ENCODE measurements at regions not wholly inside any gene's neighbourhood (a gene's known extent, or its start where the extent isn't known, plus 50 kb on each side); places are given as distances from the start of the nearest gene placed in this dataset.

DNA sequence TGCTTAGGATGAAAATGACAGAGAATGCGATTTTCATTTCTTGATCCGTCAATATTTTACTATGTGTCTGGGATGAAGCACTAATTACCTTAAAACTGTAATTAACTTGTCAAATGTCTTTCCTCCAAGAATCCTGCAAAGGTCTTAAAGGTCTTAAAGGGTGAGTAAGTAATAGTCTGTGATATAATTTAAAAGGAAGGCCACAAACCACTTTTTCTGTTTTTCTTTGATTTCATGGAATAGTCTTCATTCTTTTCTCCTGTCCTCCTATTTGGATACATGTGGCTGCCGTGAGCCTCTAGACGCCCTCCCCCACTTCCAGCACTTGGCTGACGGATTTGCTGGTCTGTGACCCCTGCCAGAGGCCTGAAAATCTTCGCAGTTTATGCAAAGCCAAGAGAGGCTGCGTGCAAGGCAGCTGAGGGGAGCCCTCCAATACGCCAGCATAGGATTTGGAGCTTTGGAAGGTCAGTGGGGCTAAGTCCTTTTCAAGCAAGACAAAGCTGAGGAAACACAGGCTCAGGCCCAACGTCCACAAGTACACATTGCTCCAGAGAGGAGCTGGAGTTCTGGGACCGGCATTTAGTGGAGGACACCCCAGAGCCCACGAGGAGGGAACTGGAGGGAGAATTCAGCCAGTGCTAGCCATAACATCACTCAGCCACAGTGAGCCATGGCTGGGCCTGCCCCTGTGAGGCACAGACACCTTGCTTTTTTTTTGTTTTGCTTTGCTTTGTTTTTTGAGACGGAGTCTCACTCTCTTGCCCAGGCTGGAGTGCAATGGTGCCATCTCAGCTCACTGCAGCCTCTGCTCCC is 382.6 kb downstream of the SMOC2 start:
- H3K4me2 ChIP-seq (ENCODE audit: low read length, poor library complexity, severe bottlenecking), result no peak overlapping the region
- H3K9ac ChIP-seq (ENCODE audit: low read length), result no peak overlapping the region
- WGBS, result 24% methylated on average over 10 of the region's 12 CpGs
- no peak overlapping the region for H2BK120ac ChIP-seq (ENCODE audit: low read depth, low read length)
- no peak overlapping the region for H3K14ac ChIP-seq (ENCODE audit: low read length in 2 of 2)
- DNase-seq, result peak; percentile 46
- H3K4ac ChIP-seq (ENCODE audit: low read depth in 1 of 2, low read length in 2 of 2), result no peak overlapping the region
- no peak overlapping the region for H2BK12ac ChIP-seq (ENCODE audit: low read length in 2 of 2)
- H2BK5ac ChIP-seq (ENCODE audit: low read depth, low read length, poor library complexity, severe bottlenecking), result no peak overlapping the region
- no peak overlapping the region for H4K8ac ChIP-seq (ENCODE audit: low read length)
- no peaks in the 10 kb centered on the region for H3K9me3 ChIP-seq (ENCODE audit: control insufficient read depth, low read length)
- H2AK5ac ChIP-seq (ENCODE audit: low read length, severe bottlenecking), result peak overlapping the region; percentile 26
- H3K4me3 ChIP-seq (ENCODE audit: insufficient read depth in 1 of 2, low read depth in 1 of 2, low read length in 2 of 2), result no peak overlapping the region
- H3K36me3 ChIP-seq (ENCODE audit: control insufficient read depth in 1 of 2, insufficient read depth in 2 of 2, low read depth in 1 of 2, low read length in 2 of 2), result no peaks in the 10 kb centered on the region
- H4K91ac ChIP-seq (ENCODE audit: low read length), result no peak overlapping the region
- no peak overlapping the region for H3K18ac ChIP-seq (ENCODE audit: low read depth in 1 of 2, low read length in 2 of 2)
- H3K23ac ChIP-seq (ENCODE audit: low read length in 2 of 2), result no peak overlapping the region
- H3K27me3 ChIP-seq (ENCODE audit: control insufficient read depth in 1 of 2, insufficient read depth in 1 of 2, low read length in 2 of 2), result peaks cover 0 to 12% of the 10 kb centered on the region in 2 experiments
- H2AFZ ChIP-seq (ENCODE audit: low read depth, low read length), result no peak overlapping the region
- peak overlapping the region; percentile 6 for H3K27ac ChIP-seq (ENCODE audit: low read length, poor library complexity, severe bottlenecking)
- no peak overlapping the region for H2BK15ac ChIP-seq (ENCODE audit: low read depth, poor library complexity, severe bottlenecking)
- H3K4me1 ChIP-seq (ENCODE audit: control insufficient read depth, insufficient read depth, low read depth, low read length), result peaks cover 7% of the 10 kb centered on the region
- no peaks in the 10 kb centered on the region for H3K79me1 ChIP-seq (replicated peaks; ENCODE audit: low read length, poor library complexity, severe bottlenecking)

DNA sequence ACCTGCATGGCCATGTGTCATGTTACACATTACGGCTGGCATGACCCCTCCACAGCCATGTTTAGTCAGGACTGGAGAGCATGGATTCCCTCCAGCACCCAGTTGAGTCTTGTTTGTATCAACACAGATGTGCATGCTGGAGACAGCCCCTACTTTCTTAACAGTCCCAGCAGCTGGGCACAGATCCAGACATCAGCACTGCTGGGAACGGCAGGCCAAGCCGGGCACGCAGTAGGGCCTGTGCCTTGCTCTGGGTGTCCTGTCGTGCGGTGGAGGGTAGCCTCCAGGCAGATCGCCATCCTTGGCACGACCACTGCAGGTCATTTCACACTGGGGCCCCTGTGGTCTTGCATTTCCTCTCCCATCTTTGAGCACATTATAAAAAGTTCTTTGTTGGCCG is 381.4 kb downstream of the SMOC2 start:
- Histone ChIP-seq H3K9ac (ENCODE audit: low read length) (no peak overlapping the region), H2BK15ac (ENCODE audit: low read depth, poor library complexity, severe bottlenecking) (no peak overlapping the region), H4K8ac (ENCODE audit: low read length) (no peak overlapping the region), H4K91ac (ENCODE audit: low read length) (peak overlapping the region; percentile 2), H3K4me3 (ENCODE audit: insufficient read depth in 1 of 2, low read depth in 1 of 2, low read length in 2 of 2) (no peak overlapping the region), H3K4me2 (ENCODE audit: low read length, poor library complexity, severe bottlenecking) (no peak overlapping the region), H3K79me1 (replicated peaks; ENCODE audit: low read length, poor library complexity, severe bottlenecking) (no peaks in the 10 kb centered on the region), H3K27ac (ENCODE audit: low read length, poor library complexity, severe bottlenecking) (no peak overlapping the region), H2BK12ac (ENCODE audit: low read length in 2 of 2) (no peak overlapping the region), H2AFZ (ENCODE audit: low read depth, low read length) (no peak overlapping the region), H3K23ac (ENCODE audit: low read length in 2 of 2) (no peak overlapping the region), H3K36me3 (ENCODE audit: control insufficient read depth in 1 of 2, insufficient read depth in 2 of 2, low read depth in 1 of 2, low read length in 2 of 2) (no peaks in the 10 kb centered on the region), H2BK5ac (ENCODE audit: low read depth, low read length, poor library complexity, severe bottlenecking) (no peak overlapping the region), H2AK5ac (ENCODE audit: low read length, severe bottlenecking) (no peak overlapping the region), H3K27me3 (ENCODE audit: control insufficient read depth in 1 of 2, insufficient read depth in 1 of 2, low read length in 2 of 2) (peaks cover 0 to 5% of the 10 kb centered on the region in 2 experiments), H3K4me1 (ENCODE audit: control insufficient read depth, insufficient read depth, low read depth, low read length) (peaks cover 5% of the 10 kb centered on the region), H3K4ac (ENCODE audit: low read depth in 1 of 2, low read length in 2 of 2) (no peak overlapping the region), H3K18ac (ENCODE audit: low read depth in 1 of 2, low read length in 2 of 2) (no peak overlapping the region), H3K9me3 (ENCODE audit: control insufficient read depth, low read length) (peaks cover 10% of the 10 kb centered on the region), H2BK120ac (ENCODE audit: low read depth, low read length) (no peak overlapping the region), H3K14ac (ENCODE audit: low read length in 2 of 2) (no peak overlapping the region)
- 84% methylated on average over 9 of the region's 9 CpGs for WGBS
- DNase-seq, result no peak

DNA sequence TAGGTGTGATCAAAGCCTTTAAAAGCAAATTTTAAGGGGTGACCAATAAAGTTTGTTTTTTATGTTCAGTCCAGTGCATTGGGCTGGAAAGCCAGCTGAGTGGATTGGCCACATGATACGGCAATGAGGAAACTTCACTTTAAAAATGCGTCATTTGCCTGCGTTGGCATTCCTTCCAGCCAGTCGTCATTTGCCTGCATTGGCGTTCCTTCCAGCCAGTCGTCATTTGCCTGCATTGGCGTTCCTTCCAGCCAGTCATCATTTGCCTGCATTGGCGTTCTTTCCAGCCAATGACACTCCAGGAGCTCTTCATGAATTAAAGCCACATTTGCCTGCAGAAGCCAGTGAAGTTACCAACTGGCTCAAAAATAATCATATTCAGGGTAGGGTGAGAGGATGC is 378.6 kb downstream of the SMOC2 start:
- Histone ChIP-seq H3K79me1 (replicated peaks; ENCODE audit: low read length, poor library complexity, severe bottlenecking) (no peaks in the 10 kb centered on the region), H3K4ac (ENCODE audit: low read depth in 1 of 2, low read length in 2 of 2) (no peak overlapping the region), H3K4me1 (ENCODE audit: control insufficient read depth, insufficient read depth, low read depth, low read length) (peaks cover 5% of the 10 kb centered on the region), H3K36me3 (ENCODE audit: control insufficient read depth in 1 of 2, insufficient read depth in 2 of 2, low read depth in 1 of 2, low read length in 2 of 2) (no peaks in the 10 kb centered on the region), H2BK5ac (ENCODE audit: low read depth, low read length, poor library complexity, severe bottlenecking) (no peak overlapping the region), H2BK12ac (ENCODE audit: low read length in 2 of 2) (no peak overlapping the region), H3K18ac (ENCODE audit: low read depth in 1 of 2, low read length in 2 of 2) (no peak overlapping the region), H2BK15ac (ENCODE audit: low read depth, poor library complexity, severe bottlenecking) (no peak overlapping the region), H3K14ac (ENCODE audit: low read length in 2 of 2) (no peak overlapping the region), H3K4me2 (ENCODE audit: low read length, poor library complexity, severe bottlenecking) (no peak overlapping the region), H3K4me3 (ENCODE audit: insufficient read depth in 1 of 2, low read depth in 1 of 2, low read length in 2 of 2) (no peak overlapping the region), H4K91ac (ENCODE audit: low read length) (no peak overlapping the region), H2AK5ac (ENCODE audit: low read length, severe bottlenecking) (no peak overlapping the region), H3K27me3 (ENCODE audit: control insufficient read depth in 1 of 2, insufficient read depth in 1 of 2, low read length in 2 of 2) (no peaks in the 10 kb centered on the region), H3K9ac (ENCODE audit: low read length) (no peak overlapping the region), H3K9me3 (ENCODE audit: control insufficient read depth, low read length) (peaks cover 14% of the 10 kb centered on the region), H2BK120ac (ENCODE audit: low read depth, low read length) (no peak overlapping the region), H4K8ac (ENCODE audit: low read length) (no peak overlapping the region), H3K23ac (ENCODE audit: low read length in 2 of 2) (no peak overlapping the region), H3K27ac (ENCODE audit: low read length, poor library complexity, severe bottlenecking) (no peak overlapping the region), H2AFZ (ENCODE audit: low read depth, low read length) (no peak overlapping the region)
- DNase-seq, result no peak
- 91% methylated on average over 8 of the region's 8 CpGs for WGBS

DNA sequence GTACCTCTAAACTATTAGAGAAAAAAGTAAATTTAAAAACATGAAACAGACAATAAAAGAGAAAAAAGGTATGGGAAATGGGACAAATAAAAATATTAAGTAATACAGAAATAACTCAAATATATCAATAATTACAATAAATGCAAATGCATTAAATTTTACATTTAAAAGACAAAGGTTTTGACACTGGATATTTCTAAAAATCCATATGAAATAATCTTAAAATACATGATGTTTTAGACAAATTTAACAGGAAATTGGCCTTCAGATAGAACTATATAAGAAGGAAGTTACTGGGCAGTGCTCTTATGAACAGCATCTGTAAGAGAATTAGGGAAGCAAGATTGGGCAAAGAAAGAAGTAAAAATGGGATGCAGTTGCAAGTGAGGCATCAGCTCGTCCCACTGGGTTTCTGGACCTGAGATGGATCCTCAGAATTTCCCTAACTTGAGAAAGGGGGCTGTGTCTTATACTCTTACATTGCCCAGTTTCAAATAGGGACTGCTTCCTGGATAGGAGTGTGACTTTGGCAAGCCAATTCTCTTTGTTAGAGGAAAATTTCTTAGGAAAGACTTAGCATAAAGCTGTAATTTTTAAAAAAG is 376.7 kb downstream of the SMOC2 start:
- Histone ChIP-seq H3K4me2 (ENCODE audit: low read length, poor library complexity, severe bottlenecking) (no peak overlapping the region), H3K18ac (ENCODE audit: low read depth in 1 of 2, low read length in 2 of 2) (no peak overlapping the region), H3K4ac (ENCODE audit: low read depth in 1 of 2, low read length in 2 of 2) (no peak overlapping the region), H2BK120ac (ENCODE audit: low read depth, low read length) (no peak overlapping the region), H3K14ac (ENCODE audit: low read length in 2 of 2) (no peak overlapping the region), H3K27ac (ENCODE audit: low read length, poor library complexity, severe bottlenecking) (no peak overlapping the region), H3K9me3 (ENCODE audit: control insufficient read depth, low read length) (peaks cover 14% of the 10 kb centered on the region), H3K27me3 (ENCODE audit: control insufficient read depth in 1 of 2, insufficient read depth in 1 of 2, low read length in 2 of 2) (no peaks in the 10 kb centered on the region), H3K36me3 (ENCODE audit: control insufficient read depth in 1 of 2, insufficient read depth in 2 of 2, low read depth in 1 of 2, low read length in 2 of 2) (no peaks in the 10 kb centered on the region), H3K9ac (ENCODE audit: low read length) (no peak overlapping the region), H3K23ac (ENCODE audit: low read length in 2 of 2) (no peak overlapping the region), H2BK5ac (ENCODE audit: low read depth, low read length, poor library complexity, severe bottlenecking) (no peak overlapping the region), H4K8ac (ENCODE audit: low read length) (no peak overlapping the region), H2AFZ (ENCODE audit: low read depth, low read length) (no peak overlapping the region), H3K4me1 (ENCODE audit: control insufficient read depth, insufficient read depth, low read depth, low read length) (no peaks in the 10 kb centered on the region), H2AK5ac (ENCODE audit: low read length, severe bottlenecking) (no peak overlapping the region), H4K91ac (ENCODE audit: low read length) (no peak overlapping the region), H3K79me1 (replicated peaks; ENCODE audit: low read length, poor library complexity, severe bottlenecking) (no peaks in the 10 kb centered on the region), H3K4me3 (ENCODE audit: insufficient read depth in 1 of 2, low read depth in 1 of 2, low read length in 2 of 2) (no peak overlapping the region), H2BK12ac (ENCODE audit: low read length in 2 of 2) (no peak overlapping the region), H2BK15ac (ENCODE audit: low read depth, poor library complexity, severe bottlenecking) (no peak overlapping the region)
- 8% methylated on average over 1 of the region's 1 CpG for WGBS
- DNase-seq, result no peak
